Liver (tissue), 8 donors: ENCODE measurements at regions not wholly inside any gene's neighbourhood (a gene's known extent, or its start where the extent isn't known, plus 50 kb on each side); places are given as distances from the start of the nearest gene placed in this dataset.

Experiments
- DNase-seq: peaks from one replicate; pipeline ENCODE4 v3.0.0-alpha.2; 2017; ENCODE audit warnings: low spot score
- H3K27ac ChIP-seq, 2 donors: one replicate each; pipeline ENCODE4 v1.7.0; 2013; ENCODE audit warnings: inconsistent platforms in 2 of 2, low read length in 2 of 2, control low read depth in 1 of 2, low read depth in 1 of 2, mild to moderate bottlenecking in 1 of 2
- H3K27me3 ChIP-seq, 4 donors: one replicate each; pipeline versions ENCODE4 v1.6.1 to v1.7.0; 2013; ENCODE audit warnings: low read length in 3 of 4, inconsistent platforms in 1 of 4, mild to moderate bottlenecking in 1 of 4, moderate library complexity in 1 of 4; ENCODE audit not compliant: control insufficient read depth in 4 of 4, insufficient read depth in 4 of 4
- H3K36me3 ChIP-seq, 4 donors: one replicate each; pipeline versions ENCODE4 v1.6.1 to v1.7.0; 2013; ENCODE audit warnings: low read length in 3 of 4, mild to moderate bottlenecking in 3 of 4, low read depth in 1 of 4, moderate library complexity in 1 of 4; ENCODE audit not compliant: control insufficient read depth in 4 of 4, insufficient read depth in 3 of 4
- H3K4me1 ChIP-seq, 4 donors: one replicate each; pipeline versions ENCODE4 v1.6.1 to v1.7.0; 2013; ENCODE audit warnings: low read length in 3 of 4, mild to moderate bottlenecking in 3 of 4, moderate library complexity in 1 of 4; ENCODE audit not compliant: control insufficient read depth in 4 of 4, insufficient read depth in 4 of 4
- H3K4me3 ChIP-seq, 3 donors: one replicate each; pipeline versions ENCODE4 v1.6.1 to v1.7.0; 2013; ENCODE audit warnings: low read length in 3 of 3, control low read depth in 1 of 3, low read depth in 1 of 3, mild to moderate bottlenecking in 1 of 3
- H3K9ac ChIP-seq, 2 donors: one replicate each; pipeline ENCODE4 v1.7.0; 2013; ENCODE audit warnings: low read length in 2 of 2, mild to moderate bottlenecking in 2 of 2, moderate library complexity in 2 of 2, control low read depth in 1 of 2, low read depth in 1 of 2
- H3K9me3 ChIP-seq, 4 donors: one replicate each; pipeline versions ENCODE4 v1.6.1 to v1.7.0; 2013; ENCODE audit warnings: low read length in 3 of 4; ENCODE audit not compliant: control insufficient read depth in 4 of 4
- ATF3 ChIP-seq: IDR thresholded peaks from 2 replicates; pipeline ENCODE4 v1.6.1; 2016; ENCODE audit warnings: antibody characterized with exemption
- CTCF ChIP-seq: fragments of 150-350 bp; IDR thresholded peaks from 2 replicates; pipeline ENCODE4 v1.5.1; 2017; ENCODE audit warnings: improper control_type of control experiment, low read depth, low read length; ENCODE audit not compliant: missing input control
- EGR1 ChIP-seq, 2 donors: IDR thresholded peaks; 2 replicates each; pipeline ENCODE4 v1.6.1; 2016 to 2018; ENCODE audit warnings: antibody characterized with exemption in 2 of 2, low read depth in 2 of 2
- FOXA2 ChIP-seq: IDR thresholded peaks from 2 replicates; pipeline ENCODE4 v1.6.1; 2016; ENCODE audit warnings: antibody characterized with exemption
- GABPA ChIP-seq, 2 donors: IDR thresholded peaks in 1 of 2; conservative IDR thresholded peaks in 1 of 2; 2 replicates each; pipeline ENCODE4 v1.6.1; 2016; ENCODE audit warnings: antibody characterized with exemption in 2 of 2, mild to moderate bottlenecking in 1 of 2, moderate library complexity in 1 of 2
- HNF4A ChIP-seq, 2 donors: conservative IDR thresholded peaks; 2 replicates each; pipeline ENCODE4 v1.6.1; 2016; ENCODE audit warnings: antibody characterized with exemption in 2 of 2, mild to moderate bottlenecking in 2 of 2
- HNF4G ChIP-seq: IDR thresholded peaks from 2 replicates; pipeline ENCODE4 v1.6.1; 2016; ENCODE audit warnings: antibody characterized with exemption
- MAX ChIP-seq: IDR thresholded peaks from 2 replicates; pipeline ENCODE4 v1.6.1; 2016; ENCODE audit warnings: antibody characterized with exemption
- NR2F2 ChIP-seq: IDR thresholded peaks from 2 replicates; pipeline ENCODE4 v1.6.1; 2016; ENCODE audit warnings: antibody characterized with exemption
- RAD21 ChIP-seq, 2 donors: IDR thresholded peaks; 2 replicates each; pipeline ENCODE4 v1.6.1; 2016; ENCODE audit warnings: antibody characterized with exemption in 2 of 2, mild to moderate bottlenecking in 2 of 2
- REST ChIP-seq: IDR thresholded peaks from 2 replicates; pipeline ENCODE4 v1.6.1; 2016; ENCODE audit warnings: antibody characterized with exemption, mild to moderate bottlenecking
- SP1 ChIP-seq: IDR thresholded peaks from 2 replicates; pipeline ENCODE4 v1.6.1; 2018; ENCODE audit warnings: antibody characterized with exemption, mild to moderate bottlenecking
- TAF1 ChIP-seq: conservative IDR thresholded peaks from 2 replicates; pipeline ENCODE4 v1.6.1; 2016; ENCODE audit warnings: antibody characterized with exemption, mild to moderate bottlenecking
- YY1 ChIP-seq: IDR thresholded peaks from 2 replicates; pipeline ENCODE4 v1.6.1; 2016; ENCODE audit warnings: antibody characterized with exemption, mild to moderate bottlenecking
- WGBS: extraction: QIAGEN DNeasy Blood & Tissue Kit; methylation state at CpG from one replicate; pipeline ENCODE4 v1.1.7; 2013; 5-methylcytosine and 5-hydroxymethylcytosine counted together
- donor health status: healthy.
- donor health status: healthy.
- donor health status: healthy.
- donor health status: healthy.
- donor health status: healthy.

- TF ChIP-seq YY1 (no peak), ATF3 (no peak), HNF4A (conservative IDR thresholded peaks at IDR 0.05) (no peak)
These were observed 157.4 kb downstream of the EFNB2 start (continued) for GRCh38 chr13:106377931-106378662.

GRCh38 chr13:106377341-106377740 lies 158.1 kb downstream of the EFNB2 start:
- WGBS, result 66% methylated on average over 7 of the region's 7 CpGs
- TF ChIP-seq SP1 (no peak), FOXA2 (no peak), MAX (no peak), GABPA (IDR thresholded peaks at IDR 0.05 in 1 of 2, conservative IDR thresholded peaks at IDR 0.05 in 1 of 2) (no peak), HNF4G (no peak)
- H3K4me3 ChIP-seq, result no peak overlapping the region
- no peaks in the 10 kb centered on the region for H3K9me3 ChIP-seq
- H3K36me3 ChIP-seq, result no peaks in the 10 kb centered on the region
- no peak overlapping the region for H3K9ac ChIP-seq
- DNase-seq, result no peak
- H3K27me3 ChIP-seq, result peaks cover 0 to 1% (median 0%) of the 10 kb centered on the region in 4 donors
- H3K4me1 ChIP-seq, result no peaks in the 10 kb centered on the region
- H3K27ac ChIP-seq, result no peak overlapping the region

GRCh38 chr13:106376401-106377112 lies 158.9 kb downstream of the EFNB2 start:
- Histone ChIP-seq H3K4me3 (no peak overlapping the region), H3K4me1 (no peaks in the 10 kb centered on the region), H3K27me3 (peaks cover 0 to 2% (median 0%) of the 10 kb centered on the region in 4 donors), H3K9ac (no peak overlapping the region), H3K36me3 (no peaks in the 10 kb centered on the region), H3K27ac (no peak overlapping the region), H3K9me3 (no peaks in the 10 kb centered on the region)
- DNase-seq, result no peak
- WGBS, result 84% methylated on average over 21 of the region's 21 CpGs
- TF ChIP-seq GABPA (IDR thresholded peaks at IDR 0.05 in 1 of 2, conservative IDR thresholded peaks at IDR 0.05 in 1 of 2), result no peak
- TF ChIP-seq HNF4G, result no peak
- no peak for TF ChIP-seq YY1
- TF ChIP-seq RAD21 (IDR thresholded peaks at IDR 0.05), result no peak
- no peak for TF ChIP-seq CTCF
- no peak for TF ChIP-seq REST
- TF ChIP-seq TAF1, result no peak
- TF ChIP-seq EGR1 (IDR thresholded peaks at IDR 0.05; ENCODE audit: low read depth in 2 of 2), result no peak
- no peak for TF ChIP-seq FOXA2
- TF ChIP-seq ATF3, result no peak
- TF ChIP-seq HNF4A (conservative IDR thresholded peaks at IDR 0.05), result no peak
- TF ChIP-seq NR2F2, result no peak
